ENCODE measurements at regions not wholly inside any gene's neighbourhood (a gene's known extent, or its start where the extent isn't known, plus 50 kb on each side); places are given as distances from the start of the nearest gene placed in this dataset.

DNA sequence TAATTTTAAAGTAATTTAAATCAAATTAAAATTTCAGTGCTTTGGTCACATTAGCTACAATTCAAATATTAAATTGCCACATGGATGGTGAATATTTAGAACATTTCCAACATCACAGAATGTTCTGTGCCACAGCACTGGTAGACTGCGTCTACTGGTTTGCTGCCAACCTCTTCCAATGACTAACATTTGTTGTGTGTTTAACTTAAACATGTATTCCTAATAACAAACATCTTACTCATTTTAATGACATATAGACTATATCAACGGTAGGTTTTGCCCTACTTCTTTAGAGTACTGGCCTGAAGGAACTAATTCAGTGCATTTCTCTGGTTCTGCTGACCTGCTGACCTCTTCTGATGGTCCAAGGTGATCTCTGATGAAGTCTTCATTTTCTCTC lies 157.6 kb downstream of the DCK start:
- TF ChIP-seq, protein P1, sequence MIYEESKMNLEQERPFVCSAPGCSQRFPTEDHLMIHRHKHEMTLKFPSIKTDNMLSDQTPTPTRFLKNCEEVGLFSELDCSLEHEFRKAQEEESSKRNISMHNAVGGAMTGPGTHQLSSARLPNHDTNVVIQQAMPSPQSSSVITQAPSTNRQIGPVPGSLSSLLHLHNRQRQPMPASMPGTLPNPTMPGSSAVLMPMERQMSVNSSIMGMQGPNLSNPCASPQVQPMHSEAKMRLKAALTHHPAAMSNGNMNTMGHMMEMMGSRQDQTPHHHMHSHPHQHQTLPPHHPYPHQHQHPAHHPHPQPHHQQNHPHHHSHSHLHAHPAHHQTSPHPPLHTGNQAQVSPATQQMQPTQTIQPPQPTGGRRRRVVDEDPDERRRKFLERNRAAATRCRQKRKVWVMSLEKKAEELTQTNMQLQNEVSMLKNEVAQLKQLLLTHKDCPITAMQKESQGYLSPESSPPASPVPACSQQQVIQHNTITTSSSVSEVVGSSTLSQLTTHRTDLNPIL (CRISPR knock-in tag; IDR thresholded peaks at IDR 0.05; ENCODE audit: low read depth), result no peak
- TF ChIP-seq, protein P2, sequence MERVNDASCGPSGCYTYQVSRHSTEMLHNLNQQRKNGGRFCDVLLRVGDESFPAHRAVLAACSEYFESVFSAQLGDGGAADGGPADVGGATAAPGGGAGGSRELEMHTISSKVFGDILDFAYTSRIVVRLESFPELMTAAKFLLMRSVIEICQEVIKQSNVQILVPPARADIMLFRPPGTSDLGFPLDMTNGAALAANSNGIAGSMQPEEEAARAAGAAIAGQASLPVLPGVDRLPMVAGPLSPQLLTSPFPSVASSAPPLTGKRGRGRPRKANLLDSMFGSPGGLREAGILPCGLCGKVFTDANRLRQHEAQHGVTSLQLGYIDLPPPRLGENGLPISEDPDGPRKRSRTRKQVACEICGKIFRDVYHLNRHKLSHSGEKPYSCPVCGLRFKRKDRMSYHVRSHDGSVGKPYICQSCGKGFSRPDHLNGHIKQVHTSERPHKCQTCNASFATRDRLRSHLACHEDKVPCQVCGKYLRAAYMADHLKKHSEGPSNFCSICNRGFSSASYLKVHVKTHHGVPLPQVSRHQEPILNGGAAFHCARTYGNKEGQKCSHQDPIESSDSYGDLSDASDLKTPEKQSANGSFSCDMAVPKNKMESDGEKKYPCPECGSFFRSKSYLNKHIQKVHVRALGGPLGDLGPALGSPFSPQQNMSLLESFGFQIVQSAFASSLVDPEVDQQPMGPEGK (CRISPR knock-in tag; IDR thresholded peaks at IDR 0.05; ENCODE audit: borderline replicate concordance), result no peak
- TF ChIP-seq TOX (CRISPR knock-in tag; IDR thresholded peaks at IDR 0.05; ENCODE audit: borderline replicate concordance) (no peak), ZNF565 (CRISPR knock-in tag; conservative IDR thresholded peaks at IDR 0.05; ENCODE audit: low read depth) (no peak)

Measured in SK-N-SH treated with all-trans-retinoic acid at 6 μM for 48 hours (cell line).